GM12873 (cell line): ENCODE measurements at regions not wholly inside any gene's neighbourhood (a gene's known extent, or its start where the extent isn't known, plus 50 kb on each side); places are given as distances from the start of the nearest gene placed in this dataset.

Experiments used
- TF ChIP-seq, protein P1 (sequence below): IDR thresholded peaks from 2 replicates; pipeline ENCODE4 v1.5.1; 2012; ENCODE audit warnings: low read depth, mild to moderate bottlenecking, moderate library complexity, low read length, control low read depth; ENCODE audit not compliant: insufficient read depth; ENCODE audit errors: missing control alignments

GRCh38 chr3:102179326-102180177 lies 255.3 kb upstream of the ZPLD1 start:
- TF ChIP-seq, protein P1, sequence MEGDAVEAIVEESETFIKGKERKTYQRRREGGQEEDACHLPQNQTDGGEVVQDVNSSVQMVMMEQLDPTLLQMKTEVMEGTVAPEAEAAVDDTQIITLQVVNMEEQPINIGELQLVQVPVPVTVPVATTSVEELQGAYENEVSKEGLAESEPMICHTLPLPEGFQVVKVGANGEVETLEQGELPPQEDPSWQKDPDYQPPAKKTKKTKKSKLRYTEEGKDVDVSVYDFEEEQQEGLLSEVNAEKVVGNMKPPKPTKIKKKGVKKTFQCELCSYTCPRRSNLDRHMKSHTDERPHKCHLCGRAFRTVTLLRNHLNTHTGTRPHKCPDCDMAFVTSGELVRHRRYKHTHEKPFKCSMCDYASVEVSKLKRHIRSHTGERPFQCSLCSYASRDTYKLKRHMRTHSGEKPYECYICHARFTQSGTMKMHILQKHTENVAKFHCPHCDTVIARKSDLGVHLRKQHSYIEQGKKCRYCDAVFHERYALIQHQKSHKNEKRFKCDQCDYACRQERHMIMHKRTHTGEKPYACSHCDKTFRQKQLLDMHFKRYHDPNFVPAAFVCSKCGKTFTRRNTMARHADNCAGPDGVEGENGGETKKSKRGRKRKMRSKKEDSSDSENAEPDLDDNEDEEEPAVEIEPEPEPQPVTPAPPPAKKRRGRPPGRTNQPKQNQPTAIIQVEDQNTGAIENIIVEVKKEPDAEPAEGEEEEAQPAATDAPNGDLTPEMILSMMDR = no peak

DNA sequence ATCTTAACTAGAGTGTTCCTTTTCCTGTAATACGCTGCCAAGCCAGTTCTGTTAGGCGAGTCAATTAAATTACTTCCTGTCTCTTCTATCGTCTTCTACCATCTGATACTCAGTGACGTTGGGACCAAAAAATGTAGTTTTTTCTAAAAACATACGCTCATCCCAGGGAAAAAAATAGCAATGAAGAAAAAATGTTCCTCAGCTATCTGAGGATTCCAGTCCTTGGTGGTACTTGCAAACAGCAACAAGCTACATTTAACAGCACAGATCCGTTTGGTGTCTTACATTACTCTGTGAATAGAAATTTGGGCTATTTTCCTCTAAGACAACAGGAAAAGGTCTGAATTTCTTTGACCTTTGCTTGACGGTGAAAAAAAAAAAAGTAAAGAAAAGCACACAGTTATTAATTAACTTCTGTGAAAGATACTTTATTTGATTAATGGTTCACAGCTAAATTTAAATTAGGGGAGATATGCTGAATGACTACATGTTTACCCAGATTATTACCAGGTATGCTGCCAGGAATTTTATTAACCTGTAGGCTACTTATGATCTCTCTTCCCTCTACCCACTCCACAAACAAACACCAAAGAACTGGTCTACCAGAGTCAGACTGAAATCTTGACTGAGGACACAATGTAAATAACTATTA lies 254.4 kb upstream of the ZPLD1 start:
- TF ChIP-seq, protein P1 = no peak

- TF ChIP-seq, protein P1 = no peak
Measured at GRCh38 chr3:102181175-102181920, 253.5 kb upstream of the ZPLD1 start.

DNA sequence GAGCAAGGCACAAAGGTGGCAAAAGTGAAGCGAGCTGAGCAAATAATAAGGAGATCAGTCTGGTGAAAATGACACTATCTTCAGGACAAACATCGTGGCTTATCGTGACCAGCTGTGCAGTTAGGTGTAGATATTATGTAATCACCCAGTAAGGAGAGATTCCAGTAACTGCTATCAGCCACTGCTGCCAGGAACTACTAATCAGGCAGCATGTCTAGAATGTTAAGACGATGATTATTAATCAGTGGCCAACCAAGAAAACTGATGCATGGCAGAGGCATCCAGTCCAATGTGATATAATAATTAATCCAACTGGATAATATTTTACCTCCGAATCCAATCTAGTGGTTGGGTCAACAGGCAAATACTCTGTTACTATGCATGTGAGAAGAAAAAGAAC lies 252.7 kb upstream of the ZPLD1 start:
- TF ChIP-seq, protein P1 = no peak

GRCh38 chr3:102183186-102183585 lies 251.6 kb upstream of the ZPLD1 start:
- TF ChIP-seq, protein P1 = no peak

DNA sequence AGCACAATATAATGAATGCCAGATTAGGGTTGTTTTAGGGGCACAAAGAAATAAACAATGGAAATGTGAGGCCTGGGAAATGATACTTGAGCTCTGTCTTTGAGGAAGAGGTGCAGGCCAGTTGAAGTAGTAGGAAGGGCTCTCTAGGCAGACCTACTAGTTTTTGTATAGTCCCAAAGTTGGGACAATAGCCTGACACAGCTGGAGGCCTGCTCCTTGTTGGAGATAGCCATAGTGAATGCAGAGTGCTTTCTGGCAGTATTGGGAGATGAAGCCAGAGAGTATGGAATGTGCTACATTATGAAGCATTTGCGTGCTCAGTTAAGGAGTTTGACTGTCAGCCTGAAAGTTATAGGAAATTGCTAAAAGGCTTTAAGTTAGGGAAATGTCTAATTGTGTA lies 251.2 kb upstream of the ZPLD1 start:
- TF ChIP-seq, protein P1 = no peak

DNA sequence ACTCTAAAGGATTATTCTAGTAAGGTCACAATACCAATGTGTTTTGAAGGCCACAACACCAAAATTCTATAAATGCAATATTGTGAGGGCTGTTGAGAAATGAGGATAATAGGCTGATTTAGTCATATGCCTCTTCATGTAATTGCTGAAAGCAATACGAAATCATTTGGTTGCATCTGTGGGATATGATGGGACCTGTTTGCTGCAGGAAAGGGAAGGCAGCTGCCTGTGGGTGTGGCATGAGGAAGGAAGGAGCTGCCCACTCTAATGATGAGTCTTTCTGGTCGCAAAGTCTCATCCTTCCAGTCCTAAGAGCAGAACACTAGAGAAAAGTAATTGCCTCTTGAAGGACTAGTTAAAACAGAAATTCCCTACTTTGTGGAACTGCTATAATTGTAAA lies 245.3 kb upstream of the ZPLD1 start:
- TF ChIP-seq, protein P1 = no peak
